ENCODE measurements at regions not wholly inside any gene's neighbourhood (a gene's known extent, or its start where the extent isn't known, plus 50 kb on each side); places are given as distances from the start of the nearest gene placed in this dataset.

GRCh38 chr2:67877301-67877700 lies 185.5 kb downstream of the C1D start (continued):
- TF ChIP-seq USF2 (IDR thresholded peaks at IDR 0.05) (no peak), EP300 (IDR thresholded peaks at IDR 0.05) (no peak), ZC3H11A (IDR thresholded peaks at IDR 0.05) (no peak), GATA3 (IDR thresholded peaks at IDR 0.05; ENCODE audit: borderline replicate concordance) (no peak), EHMT2 (IDR thresholded peaks at IDR 0.05; ENCODE audit: low read depth) (no peak), HEYL (CRISPR knock-in tag; IDR thresholded peaks at IDR 0.05) (no peak), RNF2 (IDR thresholded peaks at IDR 0.05; ENCODE audit: borderline replicate concordance, low read depth) (no peak)

- CTCF ChIA-PET = interaction anchor here (1.3 kb wide), 1 partner anchor 32 kb away, joined by 3 read pairs; no protein-coding TSS in a partner anchor
- no peak for ATAC-seq
- H3K4me3 ChIP-seq = no peak overlapping the region
- 7% methylated on average over 1 of the region's 1 CpG for WGBS (ENCODE audit: missing lambda C conversion rate)
- H3K27ac ChIP-seq = no peak overlapping the region
- POLR2A ChIA-PET = no interaction called here
- H3K9me3 ChIP-seq = no peaks in the 10 kb centered on the region
- no peak for DNase-seq (ENCODE audit: low read depth in 1 of 2, low spot score in 1 of 2)
- FAIRE-seq = no peak
- TF ChIP-seq SREBF2 (IDR thresholded peaks at IDR 0.05) = no peak
- TF ChIP-seq TP53 (CRISPR knock-in tag; IDR thresholded peaks at IDR 0.05) = no peak
- no peak for TF ChIP-seq ZFP36 (IDR thresholded peaks at IDR 0.05; ENCODE audit: borderline replicate concordance, partially characterized antibody)
- TF ChIP-seq ESRRA (IDR thresholded peaks at IDR 0.05; ENCODE audit: borderline replicate concordance, low read length) = no peak
- no peak for TF ChIP-seq NR3C1 (IDR thresholded peaks at IDR 0.05)
- no peak for TF ChIP-seq HES2 (IDR thresholded peaks at IDR 0.05)
- TF ChIP-seq KDM1A (IDR thresholded peaks at IDR 0.05; ENCODE audit: low read depth) = no peak
- no peak for TF ChIP-seq RFX5 (IDR thresholded peaks at IDR 0.05)
- TF ChIP-seq MYC (IDR thresholded peaks at IDR 0.05; ENCODE audit: borderline replicate concordance, low read length) = no peak
- no peak for TF ChIP-seq ATOH8 (CRISPR knock-in tag; IDR thresholded peaks at IDR 0.05; ENCODE audit: low read depth)
- TF ChIP-seq BCL3 (IDR thresholded peaks at IDR 0.05) = no peak
- no peak for TF ChIP-seq POLR2A (IDR thresholded peaks at IDR 0.05; ENCODE audit: low read length)
- no peak for TF ChIP-seq USF2 (IDR thresholded peaks at IDR 0.05)
- no peak for TF ChIP-seq HDAC2 (IDR thresholded peaks at IDR 0.05)
- no peak for TF ChIP-seq EHMT2 (IDR thresholded peaks at IDR 0.05; ENCODE audit: low read depth)
- no peak for TF ChIP-seq JUN (IDR thresholded peaks at IDR 0.05)
- TF ChIP-seq EP300 (IDR thresholded peaks at IDR 0.05) = no peak
- no peak for TF ChIP-seq NFE2L2 (conservative IDR thresholded peaks at IDR 0.05; ENCODE audit: low read length)
- TF ChIP-seq ZC3H11A (IDR thresholded peaks at IDR 0.05) = no peak
- TF ChIP-seq HOXB5 (CRISPR knock-in tag; IDR thresholded peaks at IDR 0.05) = no peak
- no peak overlapping the region for H3K4me2 ChIP-seq
- no peaks in the 10 kb centered on the region for H3K4me1 ChIP-seq
These were observed 184.1 kb downstream of the C1D start for GRCh38 chr2:67878743-67879142.
